ENCODE measurements at regions not wholly inside any gene's neighbourhood (a gene's known extent, or its start where the extent isn't known, plus 50 kb on each side); places are given as distances from the start of the nearest gene placed in this dataset.

GRCh38 chr12:123069436-123070266, 81.2 kb downstream of the PITPNM2 start (continued):
- peak; percentile 83 for TF ChIP-seq ZNF691 (CRISPR knock-in tag; IDR thresholded peaks at IDR 0.05; ENCODE audit: borderline replicate concordance, low read depth)
- no peak for TF ChIP-seq HIC2 (CRISPR knock-in tag; IDR thresholded peaks at IDR 0.05; ENCODE audit: low read depth)
- peak; percentile 17; the same call in 1 of the 2 replicates for TF ChIP-seq KAT8 (CRISPR knock-in tag; IDR thresholded peaks at IDR 0.05)
- TF ChIP-seq KDM4B (CRISPR knock-in tag; IDR thresholded peaks at IDR 0.05): no peak
- TF ChIP-seq XBP1 (CRISPR knock-in tag; IDR thresholded peaks at IDR 0.05): no peak
- no peak for TF ChIP-seq JUN (CRISPR knock-in tag; IDR thresholded peaks at IDR 0.05)
- TF ChIP-seq ZKSCAN1 (IDR thresholded peaks at IDR 0.05; ENCODE audit: low read length): no peak
- TF ChIP-seq LCORL (IDR thresholded peaks at IDR 0.05): no peak
- 0 out of 2 replicates have a peak, but pooled peaks have one; percentile 42 for TF ChIP-seq LCORL (CRISPR knock-in tag; IDR thresholded peaks at IDR 0.05)
- TF ChIP-seq HNF4A (CRISPR knock-in tag; IDR thresholded peaks at IDR 0.05): peak; percentile 73
- no peak for TF ChIP-seq ZNF609 (CRISPR knock-in tag; IDR thresholded peaks at IDR 0.05; ENCODE audit: borderline replicate concordance)
- no peak for TF ChIP-seq ARNT (IDR thresholded peaks at IDR 0.05)
- TF ChIP-seq ZFY (CRISPR knock-in tag; IDR thresholded peaks at IDR 0.05): peak; percentile 76
- TF ChIP-seq PITX1 (CRISPR knock-in tag; IDR thresholded peaks at IDR 0.05): no peak; the same call in 1 of the 2 replicates
- TF ChIP-seq AKNA (CRISPR knock-in tag; IDR thresholded peaks at IDR 0.05; ENCODE audit: borderline replicate concordance): no peak
- TF ChIP-seq ZBTB37 (CRISPR knock-in tag; IDR thresholded peaks at IDR 0.05): no peak

Data from HepG2 (cell line).